Neural cell (in vitro differentiated cells): ENCODE measurements at regions not wholly inside any gene's neighbourhood (a gene's known extent, or its start where the extent isn't known, plus 50 kb on each side); places are given as distances from the start of the nearest gene placed in this dataset.

Experiments
- EP300 ChIP-seq: fragments of 450-650 bp; conservative IDR thresholded peaks from 2 replicates; pipeline ENCODE4 v1.6.1; 2014; ENCODE audit warnings: antibody characterized with exemption, mild to moderate bottlenecking, moderate library complexity; ENCODE audit not compliant: poor library complexity, severe bottlenecking
- EZH2 ChIP-seq: fragments of 200-600, 300-800 bp; shearing (Covaris generic), sonication (generic); IDR thresholded peaks from 2 replicates; pipeline ENCODE4 v1.6.1; 2014; ENCODE audit warnings: antibody characterized with exemption, low read length, borderline replicate concordance, mild to moderate bottlenecking; ENCODE audit not compliant: insufficient read depth, poor library complexity, severe bottlenecking
- MXI1 ChIP-seq: fragments of 450-650 bp; conservative IDR thresholded peaks from 2 replicates; pipeline ENCODE4 v1.6.1; 2014; ENCODE audit warnings: antibody characterized with exemption, mild to moderate bottlenecking; ENCODE audit not compliant: poor library complexity, severe bottlenecking
- POLR2AphosphoS5 ChIP-seq: IDR thresholded peaks from 2 replicates; pipeline ENCODE4 v1.6.1; 2012
- RAD21 ChIP-seq: fragments of 450-650 bp; conservative IDR thresholded peaks from 2 replicates; pipeline ENCODE4 v1.6.1; 2014; ENCODE audit warnings: antibody characterized with exemption, mild to moderate bottlenecking, moderate library complexity
- SMC3 ChIP-seq: fragments of 450-650 bp; conservative IDR thresholded peaks from 2 replicates; pipeline ENCODE4 v1.6.1; 2014; ENCODE audit warnings: antibody characterized with exemption, mild to moderate bottlenecking, moderate library complexity; ENCODE audit not compliant: poor library complexity
- TAF1 ChIP-seq: IDR thresholded peaks from 2 replicates; pipeline ENCODE4 v1.6.1; 2012; ENCODE audit warnings: low read depth
- TF ChIP-seq, protein P1 (sequence below): fragments of 450-650 bp; IDR thresholded peaks from 2 replicates; pipeline ENCODE4 v1.5.1; 2014; ENCODE audit warnings: antibody characterized with exemption, mild to moderate bottlenecking, moderate library complexity; ENCODE audit not compliant: poor library complexity, severe bottlenecking
- TF ChIP-seq, protein P2 (sequence below): IDR thresholded peaks from 2 replicates; pipeline ENCODE4 v1.6.1; 2012; ENCODE audit warnings: borderline replicate concordance

DNA sequence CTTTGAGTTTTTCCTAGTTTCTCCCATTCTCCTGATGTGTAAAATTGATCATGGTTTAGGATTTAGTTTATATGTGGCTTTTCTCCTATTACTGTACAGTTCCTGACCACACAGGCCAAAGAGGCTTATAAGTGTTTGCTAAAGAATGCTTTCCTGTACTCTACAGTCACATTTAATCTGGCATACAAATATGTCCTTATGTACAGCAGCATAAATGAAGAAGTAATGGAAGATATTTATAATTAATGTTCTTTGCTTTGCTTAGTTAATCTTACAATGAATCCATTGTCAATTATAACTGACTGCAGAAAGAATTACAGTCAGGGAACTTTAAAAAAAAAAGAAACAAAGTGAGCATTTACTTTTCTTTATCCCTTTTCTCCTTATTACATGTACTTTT lies 293.9 kb downstream of the KCNC2 start:
- TF ChIP-seq, protein P1, sequence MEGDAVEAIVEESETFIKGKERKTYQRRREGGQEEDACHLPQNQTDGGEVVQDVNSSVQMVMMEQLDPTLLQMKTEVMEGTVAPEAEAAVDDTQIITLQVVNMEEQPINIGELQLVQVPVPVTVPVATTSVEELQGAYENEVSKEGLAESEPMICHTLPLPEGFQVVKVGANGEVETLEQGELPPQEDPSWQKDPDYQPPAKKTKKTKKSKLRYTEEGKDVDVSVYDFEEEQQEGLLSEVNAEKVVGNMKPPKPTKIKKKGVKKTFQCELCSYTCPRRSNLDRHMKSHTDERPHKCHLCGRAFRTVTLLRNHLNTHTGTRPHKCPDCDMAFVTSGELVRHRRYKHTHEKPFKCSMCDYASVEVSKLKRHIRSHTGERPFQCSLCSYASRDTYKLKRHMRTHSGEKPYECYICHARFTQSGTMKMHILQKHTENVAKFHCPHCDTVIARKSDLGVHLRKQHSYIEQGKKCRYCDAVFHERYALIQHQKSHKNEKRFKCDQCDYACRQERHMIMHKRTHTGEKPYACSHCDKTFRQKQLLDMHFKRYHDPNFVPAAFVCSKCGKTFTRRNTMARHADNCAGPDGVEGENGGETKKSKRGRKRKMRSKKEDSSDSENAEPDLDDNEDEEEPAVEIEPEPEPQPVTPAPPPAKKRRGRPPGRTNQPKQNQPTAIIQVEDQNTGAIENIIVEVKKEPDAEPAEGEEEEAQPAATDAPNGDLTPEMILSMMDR = no peak
- TF ChIP-seq, protein P2, sequence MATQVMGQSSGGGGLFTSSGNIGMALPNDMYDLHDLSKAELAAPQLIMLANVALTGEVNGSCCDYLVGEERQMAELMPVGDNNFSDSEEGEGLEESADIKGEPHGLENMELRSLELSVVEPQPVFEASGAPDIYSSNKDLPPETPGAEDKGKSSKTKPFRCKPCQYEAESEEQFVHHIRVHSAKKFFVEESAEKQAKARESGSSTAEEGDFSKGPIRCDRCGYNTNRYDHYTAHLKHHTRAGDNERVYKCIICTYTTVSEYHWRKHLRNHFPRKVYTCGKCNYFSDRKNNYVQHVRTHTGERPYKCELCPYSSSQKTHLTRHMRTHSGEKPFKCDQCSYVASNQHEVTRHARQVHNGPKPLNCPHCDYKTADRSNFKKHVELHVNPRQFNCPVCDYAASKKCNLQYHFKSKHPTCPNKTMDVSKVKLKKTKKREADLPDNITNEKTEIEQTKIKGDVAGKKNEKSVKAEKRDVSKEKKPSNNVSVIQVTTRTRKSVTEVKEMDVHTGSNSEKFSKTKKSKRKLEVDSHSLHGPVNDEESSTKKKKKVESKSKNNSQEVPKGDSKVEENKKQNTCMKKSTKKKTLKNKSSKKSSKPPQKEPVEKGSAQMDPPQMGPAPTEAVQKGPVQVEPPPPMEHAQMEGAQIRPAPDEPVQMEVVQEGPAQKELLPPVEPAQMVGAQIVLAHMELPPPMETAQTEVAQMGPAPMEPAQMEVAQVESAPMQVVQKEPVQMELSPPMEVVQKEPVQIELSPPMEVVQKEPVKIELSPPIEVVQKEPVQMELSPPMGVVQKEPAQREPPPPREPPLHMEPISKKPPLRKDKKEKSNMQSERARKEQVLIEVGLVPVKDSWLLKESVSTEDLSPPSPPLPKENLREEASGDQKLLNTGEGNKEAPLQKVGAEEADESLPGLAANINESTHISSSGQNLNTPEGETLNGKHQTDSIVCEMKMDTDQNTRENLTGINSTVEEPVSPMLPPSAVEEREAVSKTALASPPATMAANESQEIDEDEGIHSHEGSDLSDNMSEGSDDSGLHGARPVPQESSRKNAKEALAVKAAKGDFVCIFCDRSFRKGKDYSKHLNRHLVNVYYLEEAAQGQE = no peak
- no peak for TF ChIP-seq EZH2
- no peak for TF ChIP-seq RAD21
- TF ChIP-seq EP300 = no peak
- TF ChIP-seq SMC3 = no peak
- TF ChIP-seq MXI1 = no peak
- no peak for TF ChIP-seq POLR2AphosphoS5
- TF ChIP-seq TAF1 = no peak
